ENCODE measurements at regions not wholly inside any gene's neighbourhood (a gene's known extent, or its start where the extent isn't known, plus 50 kb on each side); places are given as distances from the start of the nearest gene placed in this dataset.

- H3K9me2 ChIP-seq (ENCODE audit: insufficient read depth, low read length), result no peaks in the 10 kb centered on the region
- CTCF ChIA-PET (ENCODE audit: unreplicated experiment), result no interaction called here
- peaks cover 1% of the 10 kb centered on the region for H3K4me1 ChIP-seq (ENCODE audit: insufficient read depth, low read length, poor library complexity, severe bottlenecking)
- DNase-seq (ENCODE audit: low spot score), result no peak
- POLR2A ChIA-PET, result interaction anchor here (0.6 to 1.3 kb wide), 3 partner anchors 29 to 303 kb away, joined by 3 to 5 read pairs (median 4); no protein-coding TSS in a partner anchor
- no peak for TF ChIP-seq EZH2phosphoT487 (IDR thresholded peaks at IDR 0.05; ENCODE audit: borderline replicate concordance, low read depth, low read length)
- TF ChIP-seq CTCF (conservative IDR thresholded peaks at IDR 0.05; ENCODE audit: low read length), result no peak
- no peaks in the 10 kb centered on the region for H3K9me3 ChIP-seq (ENCODE audit: low read length)
- no peak overlapping the region for H3K4me2 ChIP-seq (ENCODE audit: low read length)
- H3K27ac ChIP-seq (ENCODE audit: low read depth, low read length, poor library complexity, severe bottlenecking), result no peak overlapping the region
- H4K20me1 ChIP-seq (ENCODE audit: insufficient read depth, low read length), result no peaks in the 10 kb centered on the region
- H3K79me2 ChIP-seq (ENCODE audit: insufficient read depth, low read depth, low read length), result no peaks in the 10 kb centered on the region
- no peak overlapping the region for H2AFZ ChIP-seq (ENCODE audit: low read length)
- no TSS peak for BruUV-seq (replicated peaks)
- no peaks in the 10 kb centered on the region for H3K36me3 ChIP-seq (ENCODE audit: insufficient read depth, low read length)
- intact Hi-C loops (cut with micrococcal nuclease; ENCODE audit: unreplicated experiment), result no loop called here
- H3K4me3 ChIP-seq (ENCODE audit: low read depth, low read length, poor library complexity, severe bottlenecking), result no peak overlapping the region
Observed at GRCh38 chr9:20043035-20043434, 254.2 kb upstream of the SLC24A2 start.

- H3K9me2 ChIP-seq (ENCODE audit: insufficient read depth, low read length), result no peaks in the 10 kb centered on the region
- intact Hi-C loops (cut with micrococcal nuclease; ENCODE audit: unreplicated experiment), result no loop called here
- no peaks in the 10 kb centered on the region for H4K20me1 ChIP-seq (ENCODE audit: insufficient read depth, low read length)
- no peak overlapping the region for H2AFZ ChIP-seq (ENCODE audit: low read length)
- H3K9me3 ChIP-seq (ENCODE audit: low read length), result no peaks in the 10 kb centered on the region
- no peak overlapping the region for H3K27ac ChIP-seq (ENCODE audit: low read depth, low read length, poor library complexity, severe bottlenecking)
- no peak for DNase-seq (ENCODE audit: low spot score)
- H3K4me1 ChIP-seq (ENCODE audit: insufficient read depth, low read length, poor library complexity, severe bottlenecking), result no peaks in the 10 kb centered on the region
- POLR2A ChIA-PET, result interaction anchor here (1.3 kb wide), 1 partner anchor 28 kb away, joined by 4 read pairs; no protein-coding TSS in a partner anchor
- H3K4me3 ChIP-seq (ENCODE audit: low read depth, low read length, poor library complexity, severe bottlenecking), result no peak overlapping the region
- CTCF ChIA-PET (ENCODE audit: unreplicated experiment), result no interaction called here
- no peaks in the 10 kb centered on the region for H3K79me2 ChIP-seq (ENCODE audit: insufficient read depth, low read depth, low read length)
- no TSS peak for BruUV-seq (replicated peaks)
- no peak overlapping the region for H3K4me2 ChIP-seq (ENCODE audit: low read length)
- TF ChIP-seq EZH2phosphoT487 (IDR thresholded peaks at IDR 0.05; ENCODE audit: borderline replicate concordance, low read depth, low read length), result no peak
- no peak for TF ChIP-seq CTCF (conservative IDR thresholded peaks at IDR 0.05; ENCODE audit: low read length)
- H3K36me3 ChIP-seq (ENCODE audit: insufficient read depth, low read length), result no peaks in the 10 kb centered on the region
Observed at GRCh38 chr9:20042128-20042711, 253.4 kb upstream of the SLC24A2 start.

GRCh38 chr9:20041697-20042081 is 252.9 kb upstream of the SLC24A2 start:
- TF ChIP-seq CTCF (conservative IDR thresholded peaks at IDR 0.05; ENCODE audit: low read length) (no peak), EZH2phosphoT487 (IDR thresholded peaks at IDR 0.05; ENCODE audit: borderline replicate concordance, low read depth, low read length) (no peak)
- POLR2A ChIA-PET, result no interaction called here
- H3K4me2 ChIP-seq (ENCODE audit: low read length), result no peak overlapping the region
- H3K4me1 ChIP-seq (ENCODE audit: insufficient read depth, low read length, poor library complexity, severe bottlenecking), result no peaks in the 10 kb centered on the region
- H3K79me2 ChIP-seq (ENCODE audit: insufficient read depth, low read depth, low read length), result no peaks in the 10 kb centered on the region
- no peaks in the 10 kb centered on the region for H3K9me3 ChIP-seq (ENCODE audit: low read length)
- no peak overlapping the region for H3K27ac ChIP-seq (ENCODE audit: low read depth, low read length, poor library complexity, severe bottlenecking)
- no peak overlapping the region for H2AFZ ChIP-seq (ENCODE audit: low read length)
- no peaks in the 10 kb centered on the region for H3K36me3 ChIP-seq (ENCODE audit: insufficient read depth, low read length)
- DNase-seq (ENCODE audit: low spot score), result no peak
- CTCF ChIA-PET (ENCODE audit: unreplicated experiment), result no interaction called here
- intact Hi-C loops (cut with micrococcal nuclease; ENCODE audit: unreplicated experiment), result no loop called here
- H4K20me1 ChIP-seq (ENCODE audit: insufficient read depth, low read length), result no peaks in the 10 kb centered on the region
- H3K4me3 ChIP-seq (ENCODE audit: low read depth, low read length, poor library complexity, severe bottlenecking), result no peak overlapping the region
- H3K9me2 ChIP-seq (ENCODE audit: insufficient read depth, low read length), result no peaks in the 10 kb centered on the region
- no TSS peak for BruUV-seq (replicated peaks)

Data from OCI-LY7 (cell line).